PC-9 (cell line): ENCODE measurements at regions not wholly inside any gene's neighbourhood (a gene's known extent, or its start where the extent isn't known, plus 50 kb on each side); places are given as distances from the start of the nearest gene placed in this dataset.

ENCODE experiments used
- BruUV-seq: library from RNA; stranded (reverse); fragments of 400-500 nt; replicated peaks from 2 replicates; lab custom pipeline; 2021; lab: Mats Ljungman, UMichigan
- CTCF ChIA-PET: fragments of 300-600 bp; sonication (Branson Sonifier 250); formaldehyde crosslinking; loops from one replicate; lab custom pipeline; 2022; ENCODE audit warnings: antibody characterized with exemption; lab: Charles Lee
- POLR2A ChIA-PET: fragments of 300-600 bp; sonication (Branson Sonifier 250); formaldehyde crosslinking; loops from one replicate; lab custom pipeline; 2022; ENCODE audit warnings: antibody characterized with exemption; ENCODE audit not compliant: unreplicated experiment; lab: Charles Lee
- DNase-seq, 2 experiments: peaks; one replicate each; pipeline versions ENCODE4 v3.0.0 to v3.0.0-alpha.2; 2015 to 2022; ENCODE audit warnings: mixed read lengths in 1 of 2
- H2AFZ ChIP-seq: fragments of 200-600 bp; sonication (generic); 2 replicates; pipeline ENCODE4 v1.8.1; 2017; ENCODE audit warnings: antibody characterized with exemption
- H3F3A ChIP-seq: fragments of 200-600 bp; sonication (generic); 2 replicates; pipeline ENCODE4 v1.8.1; 2017; ENCODE audit warnings: antibody characterized with exemption, mild to moderate bottlenecking, low read depth; ENCODE audit not compliant: insufficient read depth
- H3K27ac ChIP-seq: fragments of 200-600 bp; sonication (generic); 2 replicates; pipeline ENCODE4 v1.6.1; 2016; ENCODE audit warnings: mixed run types
- H3K27me3 ChIP-seq: fragments of 200-600 bp; sonication (generic); 2 replicates; pipeline ENCODE4 v1.6.1; 2016; ENCODE audit warnings: low read depth, mixed run types; ENCODE audit not compliant: insufficient read depth
- H3K36me3 ChIP-seq: fragments of 200-600 bp; sonication (generic); 2 replicates; pipeline ENCODE4 v1.6.1; 2016; ENCODE audit warnings: low read depth, mixed run types
- H3K4me1 ChIP-seq: fragments of 200-600 bp; sonication (generic); replicated peaks from 2 replicates; pipeline ENCODE4 v1.6.1; 2016; ENCODE audit warnings: mixed run types; ENCODE audit not compliant: insufficient read depth
- H3K4me2 ChIP-seq: fragments of 200-600 bp; sonication (generic); 2 replicates; pipeline ENCODE4 v1.6.1; 2017; ENCODE audit warnings: mixed run types
- H3K4me3 ChIP-seq: fragments of 200-600 bp; sonication (generic); 2 replicates; pipeline ENCODE4 v1.6.1; 2016; ENCODE audit warnings: mixed run types
- H3K79me2 ChIP-seq: fragments of 200-600 bp; sonication (generic); 2 replicates; pipeline ENCODE4 v1.6.1; 2017; ENCODE audit warnings: low read depth, mixed run types
- H3K9me2 ChIP-seq: fragments of 200-600 bp; sonication (generic); 2 replicates; pipeline ENCODE4 v1.8.1; 2017; ENCODE audit warnings: mild to moderate bottlenecking; ENCODE audit not compliant: insufficient read depth
- H3K9me3 ChIP-seq: fragments of 200-600 bp; sonication (generic); 2 replicates; pipeline ENCODE4 v1.8.1; 2016; ENCODE audit warnings: low read depth; ENCODE audit not compliant: insufficient read depth
- H4K20me1 ChIP-seq: fragments of 200-600 bp; sonication (generic); 2 replicates; pipeline ENCODE4 v1.8.1; 2017; ENCODE audit not compliant: insufficient read depth
- CTCF ChIP-seq: fragments of 200-600 bp; sonication (generic); conservative IDR thresholded peaks from 2 replicates; pipeline ENCODE4 v1.6.1; 2017; ENCODE audit warnings: mixed run types, antibody characterized with exemption, mild to moderate bottlenecking, moderate library complexity
- EZH2 ChIP-seq: fragments of 200-600 bp; sonication (generic); IDR thresholded peaks from 2 replicates; pipeline ENCODE4 v1.8.0; 2017; ENCODE audit warnings: antibody characterized with exemption, low read depth
- intact Hi-C: fragments of 100-400 bp; cut with micrococcal nuclease; formaldehyde crosslinking; loops from one replicate; pipeline ENCODE4 v1.10.0; 2022; ENCODE audit not compliant: unreplicated experiment

GRCh38 chrX:122218666-122219065 lies 965.4 kb upstream of the GRIA3 start:
- H3K27ac ChIP-seq: no peak overlapping the region
- H2AFZ ChIP-seq: no peak overlapping the region
- H3K27me3 ChIP-seq: peaks cover 8% of the 10 kb centered on the region
- TF ChIP-seq CTCF (no peak), EZH2 (no peak)
- H3K4me3 ChIP-seq: no peak overlapping the region
- no peaks in the 10 kb centered on the region for H3K79me2 ChIP-seq
- intact Hi-C loops: no loop called here
- no peak overlapping the region for H3K4me2 ChIP-seq
- 0 out of 2 replicates have a peak, but pooled peaks cover 2% of the 10 kb centered on the region for H4K20me1 ChIP-seq
- H3F3A ChIP-seq: no peaks in the 10 kb centered on the region
- BruUV-seq: no TSS peak
- ChIA-PET POLR2A (no interaction called here), CTCF (no interaction called here)
- no peak for DNase-seq
- no peaks in the 10 kb centered on the region for H3K9me3 ChIP-seq
- no peaks in the 10 kb centered on the region for H3K36me3 ChIP-seq
- H3K9me2 ChIP-seq: 0 out of 2 replicates have a peak, but pooled peaks cover 3% of the 10 kb centered on the region
- H3K4me1 ChIP-seq: no peaks in the 10 kb centered on the region

- ChIA-PET POLR2A (no interaction called here), CTCF (no interaction called here)
- H3K27ac ChIP-seq: no peak overlapping the region
- H3K36me3 ChIP-seq: no peaks in the 10 kb centered on the region
- H3K4me3 ChIP-seq: no peak overlapping the region
- TF ChIP-seq EZH2 (no peak), CTCF (no peak)
- no peaks in the 10 kb centered on the region for H3K79me2 ChIP-seq
- no peak overlapping the region for H2AFZ ChIP-seq
- 0 out of 2 replicates have a peak, but pooled peaks cover 3% of the 10 kb centered on the region for H3K9me2 ChIP-seq
- no peaks in the 10 kb centered on the region for H3K9me3 ChIP-seq
- no TSS peak for BruUV-seq
- H3K4me1 ChIP-seq: no peaks in the 10 kb centered on the region
- H3K4me2 ChIP-seq: no peak overlapping the region
- peaks cover 8% of the 10 kb centered on the region for H3K27me3 ChIP-seq
- intact Hi-C loops: no loop called here
- H4K20me1 ChIP-seq: 0 out of 2 replicates have a peak, but pooled peaks cover 2% of the 10 kb centered on the region
- H3F3A ChIP-seq: no peaks in the 10 kb centered on the region
- DNase-seq: no peak
Measured at GRCh38 chrX:122219226-122219625, 964.9 kb upstream of the GRIA3 start.

- POLR2A ChIA-PET: no interaction called here
- H2AFZ ChIP-seq: no peak overlapping the region
- H3K79me2 ChIP-seq: no peaks in the 10 kb centered on the region
- BruUV-seq: no TSS peak
- 0 out of 2 replicates have a peak, but pooled peaks cover 3% of the 10 kb centered on the region for H3K9me2 ChIP-seq
- H3F3A ChIP-seq: no peaks in the 10 kb centered on the region
- no peak for DNase-seq
- CTCF ChIA-PET: no interaction called here
- intact Hi-C loops: no loop called here
- no peak overlapping the region for H3K27ac ChIP-seq
- no peak overlapping the region for H3K4me3 ChIP-seq
- H4K20me1 ChIP-seq: 0 out of 2 replicates have a peak, but pooled peaks cover 2% of the 10 kb centered on the region
- peaks cover 8% of the 10 kb centered on the region for H3K27me3 ChIP-seq
- no peak overlapping the region for H3K4me2 ChIP-seq
- no peaks in the 10 kb centered on the region for H3K4me1 ChIP-seq
- no peaks in the 10 kb centered on the region for H3K9me3 ChIP-seq
- TF ChIP-seq CTCF (no peak), EZH2 (no peak)
- H3K36me3 ChIP-seq: no peaks in the 10 kb centered on the region
Measured at GRCh38 chrX:122219735-122220134, 964.3 kb upstream of the GRIA3 start.
